SH-SY5Y (cell line): ENCODE measurements at regions not wholly inside any gene's neighbourhood (a gene's known extent, or its start where the extent isn't known, plus 50 kb on each side); places are given as distances from the start of the nearest gene placed in this dataset.

Source experiments
- GATA2 ChIP-seq: IDR thresholded peaks from 2 replicates; pipeline ENCODE4 v1.6.1; 2011; ENCODE audit warnings: mild to moderate bottlenecking, low read depth, low read length
- GATA3 ChIP-seq: IDR thresholded peaks from 2 replicates; pipeline ENCODE4 v1.6.1; 2011; ENCODE audit warnings: low read depth, mild to moderate bottlenecking, low read length, moderate library complexity

- no peak for TF ChIP-seq GATA2
- TF ChIP-seq GATA3, result no peak
These were observed 1128.4 kb downstream of the BCL11B start for GRCh38 chr14:98143566-98143965.
